CD4-positive, alpha-beta T cell (primary cell): ENCODE measurements at regions not wholly inside any gene's neighbourhood (a gene's known extent, or its start where the extent isn't known, plus 50 kb on each side); places are given as distances from the start of the nearest gene placed in this dataset.

Source experiments
- ATAC-seq: fragments of 200-7000 bp; cut with Tn5 transposase; one replicate; pipeline ENCODE4 v1.10.0; 2022; ENCODE audit warnings: mild to moderate bottlenecking; ENCODE audit not compliant: poor library complexity
- CTCF ChIA-PET: fragments of 350-600 bp; sonication (Branson Sonifier 250); formaldehyde crosslinking; loops from one replicate; lab custom pipeline; 2021; ENCODE audit warnings: antibody characterized with exemption, inconsistent platforms; lab: Charles Lee
- POLR2A ChIA-PET: fragments of 350-600 bp; sonication (Branson Sonifier 250); formaldehyde crosslinking; loops from one replicate; lab custom pipeline; 2021; ENCODE audit warnings: antibody characterized with exemption, inconsistent platforms; lab: Charles Lee
- DNase-seq, 14 experiments: peaks; one replicate each; pipeline ENCODE4 v3.0.0-alpha.2; 2013 to 2020; ENCODE audit warnings: mixed read lengths in 2 of 14
- H3K27ac ChIP-seq, 2 donors: one replicate each; pipeline versions ENCODE4 v1.5.1 to v1.7.0; 2013; ENCODE audit warnings: low read length in 2 of 2, low read depth in 1 of 2, mild to moderate bottlenecking in 1 of 2
- H3K27me3 ChIP-seq, 2 experiments: 1 replicate in 1 of 2; 2 replicates in 1 of 2; pipeline versions ENCODE4 v1.6.1 to v1.7.0; 2013; ENCODE audit warnings: low read length in 2 of 2, control low read depth in 1 of 2, mild to moderate bottlenecking in 1 of 2, moderate library complexity in 1 of 2; ENCODE audit not compliant: insufficient read depth in 2 of 2, control insufficient read depth in 1 of 2
- H3K36me3 ChIP-seq: one replicate; pipeline ENCODE4 v1.6.1; 2013; ENCODE audit warnings: low read length, control low read depth; ENCODE audit not compliant: insufficient read depth
- H3K4me1 ChIP-seq: one replicate; pipeline ENCODE4 v1.6.1; 2013; ENCODE audit warnings: low read length, control low read depth; ENCODE audit not compliant: insufficient read depth
- H3K4me3 ChIP-seq: one replicate; pipeline ENCODE4 v1.5.1; 2013; ENCODE audit warnings: mild to moderate bottlenecking, low read length, moderate library complexity
- H3K9me3 ChIP-seq, 2 experiments: 1 replicate in 1 of 2; 2 replicates in 1 of 2; pipeline versions ENCODE4 v1.6.1 to v1.7.0; 2013; ENCODE audit warnings: low read length in 2 of 2, mild to moderate bottlenecking in 2 of 2, control low read depth in 1 of 2, moderate library complexity in 1 of 2; ENCODE audit not compliant: control insufficient read depth in 1 of 2, insufficient read depth in 1 of 2
- H3K27ac Mint-ChIP-seq: one replicate; pipeline ENCODE4 v1.8.0; 2020; ENCODE audit warnings: mixed read lengths
- H3K27me3 Mint-ChIP-seq: one replicate; pipeline ENCODE4 v1.8.0; 2021; ENCODE audit warnings: mixed read lengths
- H3K36me3 Mint-ChIP-seq: one replicate; pipeline ENCODE4 v1.8.0; 2021; ENCODE audit warnings: low read depth, mixed read lengths
- H3K4me1 Mint-ChIP-seq: one replicate; pipeline ENCODE4 v1.8.0; 2021; ENCODE audit warnings: low read depth, mixed read lengths
- H3K4me3 Mint-ChIP-seq: one replicate; pipeline ENCODE4 v1.8.0; 2020; ENCODE audit warnings: mild to moderate bottlenecking, mixed read lengths
- H3K9me3 Mint-ChIP-seq: one replicate; pipeline ENCODE4 v1.8.0; 2020; ENCODE audit warnings: mixed read lengths
- intact Hi-C, 2 experiments: fragments of 100-400 bp; cut with DNase I in 1 of 2; cut with micrococcal nuclease in 1 of 2; formaldehyde crosslinking; loops; one replicate each; pipeline versions ENCODE4 v1.15.1 to v1.9.0; 2023 to 2025; cut with DNase I, micrococcal nuclease
- TF ChIP-seq, protein P1 (sequence below): fragments of 200-600 bp; IDR thresholded peaks from one replicate; pipeline ENCODE4 v1.8.0; 2022; ENCODE audit warnings: antibody characterized with exemption, mild to moderate bottlenecking

DNA sequence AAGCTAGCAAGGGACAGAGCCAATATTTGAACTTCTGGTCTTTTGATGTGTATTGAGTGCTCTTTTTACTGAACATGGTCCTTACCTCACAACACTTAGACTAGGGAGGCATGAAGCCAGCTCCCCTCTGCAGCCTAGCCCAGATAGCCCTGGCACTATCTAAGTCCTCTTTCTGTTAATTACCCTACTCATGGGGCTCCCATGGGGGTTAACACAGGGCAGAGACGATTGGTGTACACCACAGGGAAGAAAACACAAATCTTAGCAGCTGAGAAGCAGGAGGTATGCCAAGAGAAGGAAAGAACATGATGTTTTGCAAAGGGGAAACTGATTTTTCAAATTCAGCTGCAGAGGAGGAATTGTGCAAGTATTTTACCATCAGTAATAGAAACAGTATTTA lies 383.8 kb downstream of the TMEM232 start:
- no peaks in the 10 kb centered on the region for H3K4me1 Mint-ChIP-seq
- no peaks in the 10 kb centered on the region for H3K36me3 ChIP-seq
- DNase-seq: no peak
- no peak for ATAC-seq
- ChIA-PET POLR2A (no interaction called here), CTCF (no interaction called here)
- no peak overlapping the region for H3K4me3 ChIP-seq
- no peaks in the 10 kb centered on the region for H3K4me1 ChIP-seq
- H3K27ac ChIP-seq: no peak overlapping the region
- no peak overlapping the region for H3K27ac Mint-ChIP-seq
- no peaks in the 10 kb centered on the region for H3K9me3 ChIP-seq
- H3K27me3 Mint-ChIP-seq: no peaks in the 10 kb centered on the region
- no peaks in the 10 kb centered on the region for H3K36me3 Mint-ChIP-seq
- no peak overlapping the region for H3K4me3 Mint-ChIP-seq
- H3K27me3 ChIP-seq: no peaks in the 10 kb centered on the region
- H3K9me3 Mint-ChIP-seq: no peaks in the 10 kb centered on the region
- intact Hi-C loops: no loop called here
- TF ChIP-seq, protein P1, sequence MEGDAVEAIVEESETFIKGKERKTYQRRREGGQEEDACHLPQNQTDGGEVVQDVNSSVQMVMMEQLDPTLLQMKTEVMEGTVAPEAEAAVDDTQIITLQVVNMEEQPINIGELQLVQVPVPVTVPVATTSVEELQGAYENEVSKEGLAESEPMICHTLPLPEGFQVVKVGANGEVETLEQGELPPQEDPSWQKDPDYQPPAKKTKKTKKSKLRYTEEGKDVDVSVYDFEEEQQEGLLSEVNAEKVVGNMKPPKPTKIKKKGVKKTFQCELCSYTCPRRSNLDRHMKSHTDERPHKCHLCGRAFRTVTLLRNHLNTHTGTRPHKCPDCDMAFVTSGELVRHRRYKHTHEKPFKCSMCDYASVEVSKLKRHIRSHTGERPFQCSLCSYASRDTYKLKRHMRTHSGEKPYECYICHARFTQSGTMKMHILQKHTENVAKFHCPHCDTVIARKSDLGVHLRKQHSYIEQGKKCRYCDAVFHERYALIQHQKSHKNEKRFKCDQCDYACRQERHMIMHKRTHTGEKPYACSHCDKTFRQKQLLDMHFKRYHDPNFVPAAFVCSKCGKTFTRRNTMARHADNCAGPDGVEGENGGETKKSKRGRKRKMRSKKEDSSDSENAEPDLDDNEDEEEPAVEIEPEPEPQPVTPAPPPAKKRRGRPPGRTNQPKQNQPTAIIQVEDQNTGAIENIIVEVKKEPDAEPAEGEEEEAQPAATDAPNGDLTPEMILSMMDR: no peak

DNA sequence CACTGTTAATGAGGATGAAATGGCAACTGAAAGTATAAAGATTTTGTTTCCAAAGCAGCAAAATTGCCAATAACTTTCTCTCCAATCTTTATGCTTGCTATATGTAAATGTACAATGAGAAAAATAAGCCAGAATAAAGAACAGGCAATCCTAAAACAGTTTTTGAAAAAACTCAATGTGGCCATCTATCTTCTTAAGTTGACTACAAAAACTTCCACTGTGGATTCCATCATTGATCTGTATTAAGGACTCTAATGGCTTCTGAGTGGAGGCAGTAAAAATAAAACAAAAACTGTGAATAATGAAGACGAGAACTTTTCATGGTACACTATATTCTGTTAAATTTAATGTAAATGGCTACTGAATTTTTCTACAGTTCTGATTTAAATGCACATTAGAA lies 382.9 kb downstream of the TMEM232 start:
- ATAC-seq (no peak), DNase-seq (no peak)
- Mint-ChIP-seq H3K9me3 (no peaks in the 10 kb centered on the region), H3K27me3 (no peaks in the 10 kb centered on the region), H3K36me3 (no peaks in the 10 kb centered on the region), H3K4me1 (no peaks in the 10 kb centered on the region), H3K27ac (no peak overlapping the region), H3K4me3 (no peak overlapping the region)
- Histone ChIP-seq H3K4me1 (no peaks in the 10 kb centered on the region), H3K9me3 (no peaks in the 10 kb centered on the region), H3K4me3 (no peak overlapping the region), H3K36me3 (no peaks in the 10 kb centered on the region), H3K27ac (no peak overlapping the region), H3K27me3 (no peaks in the 10 kb centered on the region)
- POLR2A ChIA-PET: no interaction called here
- intact Hi-C loops: no loop called here
- CTCF ChIA-PET: no interaction called here
- TF ChIP-seq, protein P1: no peak

DNA sequence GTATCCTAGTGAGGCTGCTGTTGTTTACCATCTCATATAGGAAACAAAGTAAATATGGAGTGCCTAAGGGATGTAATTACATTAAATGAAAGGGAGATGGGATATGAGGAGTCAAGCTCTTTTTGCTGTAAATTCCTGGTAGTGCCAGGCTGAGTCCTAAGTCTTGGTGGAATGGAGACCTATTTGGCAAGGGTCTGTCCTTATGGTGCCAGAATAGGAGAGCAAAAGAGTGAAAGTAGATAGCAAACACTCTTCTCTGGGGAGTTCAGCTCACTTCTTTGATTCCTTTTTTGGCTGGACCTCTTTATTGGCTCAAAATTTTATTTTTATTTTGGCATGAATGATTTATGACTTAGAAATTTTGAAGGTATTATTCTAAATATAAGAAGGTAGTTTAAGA lies 380.8 kb downstream of the TMEM232 start:
- Histone ChIP-seq H3K4me1 (no peaks in the 10 kb centered on the region), H3K4me3 (no peak overlapping the region), H3K9me3 (no peaks in the 10 kb centered on the region), H3K27ac (no peak overlapping the region), H3K36me3 (no peaks in the 10 kb centered on the region), H3K27me3 (no peaks in the 10 kb centered on the region)
- H3K4me1 Mint-ChIP-seq: no peaks in the 10 kb centered on the region
- ChIA-PET CTCF (interaction anchor here (1.0 kb wide), 1 partner anchor 9 kb away, joined by 3 read pairs; no protein-coding TSS in a partner anchor), POLR2A (no interaction called here)
- H3K4me3 Mint-ChIP-seq: no peak overlapping the region
- H3K36me3 Mint-ChIP-seq: no peaks in the 10 kb centered on the region
- H3K27ac Mint-ChIP-seq: no peak overlapping the region
- TF ChIP-seq, protein P1: no peak
- no peaks in the 10 kb centered on the region for H3K27me3 Mint-ChIP-seq
- ATAC-seq: no peak
- no peaks in the 10 kb centered on the region for H3K9me3 Mint-ChIP-seq
- DNase-seq: no peak
- intact Hi-C loops: no loop called here
